GM18907 (cell line): ENCODE measurements at regions not wholly inside any gene's neighbourhood (a gene's known extent, or its start where the extent isn't known, plus 50 kb on each side); places are given as distances from the start of the nearest gene placed in this dataset.

Experiments used
- ATAC-seq: cut with Tn5 transposase; IDR thresholded peaks from one replicate; pipeline ENCODE4 v1.9.1; 2021; ENCODE audit warnings: mild to moderate bottlenecking, moderate library complexity; ENCODE audit not compliant: unreplicated experiment

DNA sequence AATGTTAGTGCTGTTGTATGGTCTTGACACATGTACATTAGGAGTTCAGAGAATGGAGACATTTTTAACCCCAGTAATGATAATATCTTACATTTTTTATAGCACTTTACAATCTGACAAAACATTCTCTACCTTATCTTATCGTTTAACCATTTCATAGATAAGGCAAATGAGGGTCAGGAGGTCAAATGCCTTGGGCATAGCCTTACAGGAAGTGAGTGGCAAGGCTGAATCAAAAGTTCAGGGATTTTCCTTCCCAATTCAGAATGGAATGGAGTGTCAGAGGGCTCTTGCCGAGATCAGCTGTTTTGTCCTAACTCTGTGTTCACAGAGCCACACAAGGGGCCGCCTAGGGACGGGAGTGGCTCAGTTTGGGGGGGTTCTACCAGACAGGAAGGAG lies 57.6 kb upstream of the AK4 start:
- no peak for ATAC-seq

DNA sequence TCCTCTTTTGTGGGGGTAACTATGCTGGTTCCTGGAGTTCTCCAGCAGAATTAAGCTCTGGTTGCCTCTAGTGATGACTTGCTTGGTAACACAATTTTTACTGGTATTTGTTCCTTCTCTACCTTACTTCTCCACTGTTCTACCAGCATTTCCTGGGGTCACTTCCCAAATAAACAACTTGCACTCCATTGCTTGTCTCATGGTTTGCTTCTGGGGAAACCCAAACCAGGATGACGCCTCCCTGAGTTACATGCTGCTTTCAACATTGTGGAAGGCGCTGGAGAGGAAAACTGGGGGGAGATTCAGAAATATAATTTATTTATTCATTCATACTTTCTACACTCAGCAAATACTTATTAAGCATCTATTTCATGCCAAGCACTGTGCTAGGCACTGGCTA lies 55.3 kb upstream of the AK4 start:
- ATAC-seq: no peak

DNA sequence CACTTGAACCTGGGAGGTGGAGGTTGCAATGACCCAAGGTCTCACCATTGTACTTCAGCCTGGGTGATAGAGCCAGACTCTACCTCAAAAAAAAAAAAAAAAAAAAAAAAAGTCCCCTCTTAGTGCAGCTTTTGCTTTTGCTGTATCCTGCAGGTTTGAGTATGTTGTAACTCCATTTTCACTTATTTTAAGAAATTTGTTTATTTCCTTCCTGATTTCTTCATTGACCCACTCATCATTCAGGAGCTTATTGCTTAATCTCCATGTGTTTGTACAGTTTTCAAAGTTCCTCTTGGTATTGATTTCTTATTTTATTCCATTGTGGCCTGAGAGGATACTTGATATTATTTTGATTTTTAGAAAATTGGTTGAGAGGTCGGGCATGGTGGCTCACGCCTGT lies 50.9 kb upstream of the AK4 start:
- ATAC-seq: no peak
